ENCODE measurements at regions not wholly inside any gene's neighbourhood (a gene's known extent, or its start where the extent isn't known, plus 50 kb on each side); places are given as distances from the start of the nearest gene placed in this dataset.

- TF ChIP-seq CTCF (IDR thresholded peaks at IDR 0.05) = no peak
- H3K36me3 ChIP-seq = no peaks in the 10 kb centered on the region
- H3K9me3 ChIP-seq = no peaks in the 10 kb centered on the region
- H3K27me3 ChIP-seq = no peaks in the 10 kb centered on the region
- H3K4me3 ChIP-seq = no peak overlapping the region
- no peaks in the 10 kb centered on the region for H3K4me1 ChIP-seq
- H3K27ac ChIP-seq = no peak overlapping the region
- no peak for DNase-seq (ENCODE audit: low spot score)
These were observed 281.1 kb upstream of the POU3F3 start for GRCh38 chr2:104572834-104573233.

GRCh38 chr2:104574367-104574766, 279.5 kb upstream of the POU3F3 start:
- no peak for TF ChIP-seq CTCF (IDR thresholded peaks at IDR 0.05)
- H3K4me1 ChIP-seq = no peaks in the 10 kb centered on the region
- H3K27ac ChIP-seq = no peak overlapping the region
- no peaks in the 10 kb centered on the region for H3K27me3 ChIP-seq
- H3K4me3 ChIP-seq = no peak overlapping the region
- no peaks in the 10 kb centered on the region for H3K36me3 ChIP-seq
- DNase-seq (ENCODE audit: low spot score) = no peak
- no peaks in the 10 kb centered on the region for H3K9me3 ChIP-seq

- Histone ChIP-seq H3K27me3 (no peaks in the 10 kb centered on the region), H3K4me1 (no peaks in the 10 kb centered on the region), H3K36me3 (no peaks in the 10 kb centered on the region), H3K9me3 (no peaks in the 10 kb centered on the region), H3K27ac (no peak overlapping the region), H3K4me3 (no peak overlapping the region)
- TF ChIP-seq CTCF (IDR thresholded peaks at IDR 0.05) = no peak
- no peak for DNase-seq (ENCODE audit: low spot score)
These were observed 276.8 kb upstream of the POU3F3 start for GRCh38 chr2:104577143-104577542.

GRCh38 chr2:104582471-104582870, 271.4 kb upstream of the POU3F3 start:
- Histone ChIP-seq H3K9me3 (no peaks in the 10 kb centered on the region), H3K36me3 (no peaks in the 10 kb centered on the region), H3K4me3 (no peak overlapping the region), H3K27ac (no peak overlapping the region), H3K27me3 (no peaks in the 10 kb centered on the region), H3K4me1 (no peaks in the 10 kb centered on the region)
- no peak for TF ChIP-seq CTCF (IDR thresholded peaks at IDR 0.05)
- DNase-seq (ENCODE audit: low spot score) = no peak

- no peak for DNase-seq (ENCODE audit: low spot score)
- H3K4me1 ChIP-seq = no peaks in the 10 kb centered on the region
- H3K27ac ChIP-seq = no peak overlapping the region
- no peak overlapping the region for H3K4me3 ChIP-seq
- no peak for TF ChIP-seq CTCF (IDR thresholded peaks at IDR 0.05)
- H3K36me3 ChIP-seq = no peaks in the 10 kb centered on the region
- H3K9me3 ChIP-seq = no peaks in the 10 kb centered on the region
- H3K27me3 ChIP-seq = no peaks in the 10 kb centered on the region
These were observed 270.1 kb upstream of the POU3F3 start for GRCh38 chr2:104583811-104584210.

GRCh38 chr2:104584393-104584792, 269.5 kb upstream of the POU3F3 start:
- Histone ChIP-seq H3K36me3 (no peaks in the 10 kb centered on the region), H3K4me3 (no peak overlapping the region), H3K27me3 (no peaks in the 10 kb centered on the region), H3K9me3 (no peaks in the 10 kb centered on the region), H3K27ac (no peak overlapping the region), H3K4me1 (no peaks in the 10 kb centered on the region)
- no peak for DNase-seq (ENCODE audit: low spot score)
- no peak for TF ChIP-seq CTCF (IDR thresholded peaks at IDR 0.05)
